GM12878 (cell line): ENCODE measurements at regions not wholly inside any gene's neighbourhood (a gene's known extent, or its start where the extent isn't known, plus 50 kb on each side); places are given as distances from the start of the nearest gene placed in this dataset.

Experiments used
- ATAC-seq: fragments of 200-7000 bp; cut with Tn5 transposase; 3 replicates; pipeline ENCODE4 v1.9.1; 2020; ENCODE audit warnings: mild to moderate bottlenecking, moderate library complexity
- BruUV-seq: library from RNA; stranded (reverse); fragments of 400-500 nt; replicated peaks from 2 replicates; lab custom pipeline; 2021; lab: Mats Ljungman, UMichigan
- CTCF ChIA-PET: fragments of 300-600 bp; sonication (Branson Sonifier 250); formaldehyde crosslinking; extraction: SDS; loops from one replicate; lab custom pipeline; 2021; ENCODE audit warnings: inconsistent platforms; lab: Yijun Ruan, JAX
- POLR2A ChIA-PET: fragments of 350-600 bp; formaldehyde crosslinking; extraction: SDS; loops from one replicate; lab custom pipeline; 2021; ENCODE audit warnings: inconsistent platforms; lab: Charles Lee
- RAD21 ChIA-PET: fragments of 300-600 bp; sonication (Branson Sonifier 250); formaldehyde crosslinking; loops from one replicate; lab custom pipeline; 2023; ENCODE audit warnings: antibody characterized with exemption; ENCODE audit not compliant: unreplicated experiment; lab: Charles Lee
- SMC1A ChIA-PET: fragments of 300-600 bp; sonication (Branson Sonifier 250); formaldehyde crosslinking; loops from one replicate; lab custom pipeline; 2023; ENCODE audit not compliant: unreplicated experiment, uncharacterized antibody; lab: Charles Lee
- DNase-seq: peaks from one replicate; pipeline ENCODE4 v3.0.0-alpha.2; 2011; ENCODE audit warnings: low read depth, low spot score
- FAIRE-seq: peaks from 3 replicates; lab custom pipeline; 2011; peaks lifted over from hg19 to GRCh38; lab: Jason Lieb, UNC
- H2AFZ ChIP-seq: 2 replicates; pipeline ENCODE4 v1.6.0; 2011; ENCODE audit warnings: low read depth, low read length, control low read depth; ENCODE audit not compliant: control insufficient read depth
- H3K27ac ChIP-seq: 2 replicates; pipeline ENCODE4 v1.5.1; 2011; ENCODE audit warnings: control low read depth; ENCODE audit not compliant: control insufficient read depth, insufficient read depth
- H3K27me3 ChIP-seq, 2 experiments: replicated peaks in 1 of 2; 2 replicates each; pipeline versions ENCODE4 v1.6.0 to v1.6.1; 2011; ENCODE audit warnings: low read length in 1 of 2; ENCODE audit not compliant: control insufficient read depth in 2 of 2, insufficient read depth in 2 of 2
- H3K36me3 ChIP-seq, 2 experiments: 2 replicates each; pipeline ENCODE4 v1.5.1; 2011; ENCODE audit warnings: low read length in 1 of 2; ENCODE audit not compliant: control insufficient read depth in 2 of 2, insufficient read depth in 2 of 2
- H3K4me1 ChIP-seq: 2 replicates; pipeline ENCODE4 v1.6.1; 2011; ENCODE audit warnings: mild to moderate bottlenecking, low read length, moderate library complexity, mixed read lengths; ENCODE audit not compliant: control insufficient read depth, insufficient read depth
- H3K4me2 ChIP-seq: 2 replicates; pipeline ENCODE4 v1.6.0; 2011; ENCODE audit warnings: control low read depth; ENCODE audit not compliant: control insufficient read depth, insufficient read depth
- H3K4me3 ChIP-seq: fragments of 200-600 bp; sonication (generic); 2 replicates; pipeline ENCODE4 v1.5.1; 2016
- H3K79me2 ChIP-seq: 2 replicates; pipeline ENCODE4 v1.6.0; 2011; ENCODE audit warnings: low read length; ENCODE audit not compliant: control insufficient read depth, insufficient read depth
- H3K9ac ChIP-seq: 2 replicates; pipeline ENCODE4 v1.8.0; 2011; ENCODE audit warnings: low read length, control low read depth, mixed read lengths; ENCODE audit not compliant: control insufficient read depth, insufficient read depth
- H3K9me3 ChIP-seq: replicated peaks from 3 replicates; pipeline ENCODE4 v1.5.1; 2011; ENCODE audit warnings: mild to moderate bottlenecking, low read length; ENCODE audit not compliant: control insufficient read depth, insufficient read depth
- H4K20me1 ChIP-seq: 2 replicates; pipeline ENCODE4 v1.6.0; 2011; ENCODE audit not compliant: control insufficient read depth, insufficient read depth
- BRCA1 ChIP-seq: IDR thresholded peaks from 2 replicates; pipeline ENCODE4 v1.6.1; 2011; ENCODE audit warnings: low read depth, low read length, improper control_type of control experiment
- EP300 ChIP-seq, 2 experiments: fragments of 150-350 bp in 1 of 2; IDR thresholded peaks; 2 replicates each; pipeline ENCODE4 v1.6.1; 2011 to 2012; ENCODE audit warnings: low read depth in 2 of 2, low read length in 2 of 2, borderline replicate concordance in 1 of 2, improper control_type of control experiment in 1 of 2, inconsistent platforms in 1 of 2; ENCODE audit not compliant: control insufficient read depth in 1 of 2
- ETV6 ChIP-seq, 2 experiments: fragments of 450-650 bp in 1 of 2; IDR thresholded peaks in 1 of 2; conservative IDR thresholded peaks in 1 of 2; 2 replicates each; pipeline ENCODE4 v1.6.1; 2014; ENCODE audit warnings: antibody characterized with exemption in 1 of 2, borderline replicate concordance in 1 of 2, low read depth in 1 of 2, mild to moderate bottlenecking in 1 of 2, moderate library complexity in 1 of 2
- MTA3 ChIP-seq: IDR thresholded peaks from 2 replicates; pipeline ENCODE4 v1.6.1; 2012; ENCODE audit warnings: low read length, inconsistent platforms, borderline replicate concordance
- NBN ChIP-seq: fragments of 450-650 bp; IDR thresholded peaks from 2 replicates; pipeline ENCODE4 v1.6.1; 2016
- PAX5 ChIP-seq: IDR thresholded peaks from 2 replicates; pipeline ENCODE4 v1.6.1; 2011; ENCODE audit warnings: low read depth, low read length, borderline replicate concordance
- RBBP5 ChIP-seq: fragments of 200-600 bp; sonication (generic); conservative IDR thresholded peaks from 2 replicates; pipeline ENCODE4 v1.6.1; 2016
- SMC3 ChIP-seq: IDR thresholded peaks from 2 replicates; pipeline ENCODE4 v1.6.1; 2011; ENCODE audit warnings: low read length, improper control_type of control experiment, borderline replicate concordance
- YY1 ChIP-seq: IDR thresholded peaks from 2 replicates; pipeline ENCODE4 v1.6.1; 2011; ENCODE audit warnings: low read depth, mild to moderate bottlenecking, low read length
- ZNF217 ChIP-seq: fragments of 450-650 bp; IDR thresholded peaks from 2 replicates; pipeline ENCODE4 v1.6.1; 2017; ENCODE audit warnings: antibody characterized with exemption, mild to moderate bottlenecking
- ZNF274 ChIP-seq: IDR thresholded peaks from one replicate; pipeline ENCODE4 v1.8.0; 2011; ENCODE audit not compliant: insufficient read length, insufficient read depth
- WGBS: methylation state at CpG from one replicate; pipeline ENCODE4 v1.1.6; 2016; ENCODE audit warnings: low lambda C conversion rate; ENCODE audit not compliant: insufficient replicate concordance, insufficient coverage; ENCODE audit errors: missing lambda C conversion rate; 5-methylcytosine and 5-hydroxymethylcytosine counted together
- in situ Hi-C: fragments of 300-500 bp; cut with MboI; formaldehyde crosslinking; loops from 9 replicates; pipeline ENCODE4 v1.14.3; 2018; ENCODE audit warnings: mixed read lengths
- intact Hi-C: fragments of 100-400 bp; cut with micrococcal nuclease; formaldehyde crosslinking; loops from one replicate; pipeline ENCODE4 v1.14.2; 2022; ENCODE audit not compliant: unreplicated experiment

- ATAC-seq = no peak
- H3K4me3 ChIP-seq = no peak overlapping the region
- H3K27ac ChIP-seq = no peak overlapping the region
- H2AFZ ChIP-seq = no peak overlapping the region
- 26% methylated on average over 5 of the region's 5 CpGs for WGBS
- ChIA-PET POLR2A (no interaction called here), SMC1A (no interaction called here), CTCF (no interaction called here), RAD21 (no interaction called here)
- H4K20me1 ChIP-seq = no peaks in the 10 kb centered on the region
- no peaks in the 10 kb centered on the region; the same call in 1 of the 2 replicates for H3K4me1 ChIP-seq
- peaks cover 0 to 4% of the 10 kb centered on the region in 2 experiments; a peak in 2 of 4 replicates for H3K27me3 ChIP-seq
- no peak for DNase-seq
- FAIRE-seq = no peak
- BruUV-seq = no TSS peak
- H3K4me2 ChIP-seq = no peak overlapping the region
- no peaks in the 10 kb centered on the region for H3K36me3 ChIP-seq
- intact Hi-C loops = no loop called here
- no peak overlapping the region for H3K9ac ChIP-seq
- no peaks in the 10 kb centered on the region for H3K79me2 ChIP-seq
- H3K9me3 ChIP-seq = no peaks in the 10 kb centered on the region
- TF ChIP-seq NBN (no peak), RBBP5 (no peak), BRCA1 (no peak), ZNF217 (no peak), YY1 (no peak), MTA3 (no peak), ETV6 (conservative IDR thresholded peaks at IDR 0.05 in 1 of 2, IDR thresholded peaks at IDR 0.05 in 1 of 2; ENCODE audit: borderline replicate concordance in 1 of 2, low read depth in 1 of 2) (no peak), EP300 (IDR thresholded peaks at IDR 0.05; ENCODE audit: borderline replicate concordance in 1 of 2, control insufficient read depth in 1 of 2, low read depth in 2 of 2, low read length in 2 of 2) (no peak), SMC3 (no peak), PAX5 (no peak), ZNF274 (no peak)
- in situ Hi-C loops = no loop called here
These were observed 76.8 kb upstream of the WSCD2 start for GRCh38 chr12:108052260-108052659.
